GM23248 (cell line): ENCODE measurements at regions not wholly inside any gene's neighbourhood (a gene's known extent, or its start where the extent isn't known, plus 50 kb on each side); places are given as distances from the start of the nearest gene placed in this dataset.
A peak's percentile ranks its signal among the peaks of the same experiment; 100 is the strongest.

Experiments
- DNase-seq: peaks from one replicate; pipeline ENCODE4 v3.0.0-alpha.2; 2015
- H2AFZ ChIP-seq: fragments of 200-600 bp; sonication (generic); 2 replicates; pipeline ENCODE4 v1.6.1; 2016; ENCODE audit warnings: antibody characterized with exemption
- H3F3A ChIP-seq: fragments of 200-600 bp; sonication (generic); 2 replicates; pipeline ENCODE4 v1.6.1; 2016; ENCODE audit warnings: mild to moderate bottlenecking, antibody characterized with exemption, mixed run types; ENCODE audit not compliant: insufficient read depth
- H3K27ac ChIP-seq: fragments of 200-600 bp; sonication (generic); 2 replicates; pipeline ENCODE4 v1.5.1; 2016; ENCODE audit warnings: mild to moderate bottlenecking
- H3K27me3 ChIP-seq: fragments of 200-600 bp; sonication (generic); replicated peaks from 2 replicates; pipeline ENCODE4 v1.6.1; 2016; ENCODE audit warnings: mild to moderate bottlenecking; ENCODE audit not compliant: insufficient read depth
- H3K36me3 ChIP-seq: fragments of 200-600 bp; sonication (generic); 2 replicates; pipeline ENCODE4 v1.6.1; 2016; ENCODE audit warnings: low read depth, mild to moderate bottlenecking
- H3K4me1 ChIP-seq: fragments of 200-600 bp; sonication (generic); 2 replicates; pipeline ENCODE4 v1.6.1; 2016; ENCODE audit warnings: mild to moderate bottlenecking; ENCODE audit not compliant: insufficient read depth
- H3K4me2 ChIP-seq: fragments of 200-600 bp; sonication (generic); one replicate; pipeline ENCODE4 v1.6.1; 2016; ENCODE audit warnings: mild to moderate bottlenecking; ENCODE audit not compliant: unreplicated experiment
- H3K4me3 ChIP-seq: fragments of 200-600 bp; sonication (generic); 2 replicates; pipeline ENCODE4 v1.5.1; 2016; ENCODE audit warnings: mild to moderate bottlenecking
- H3K79me2 ChIP-seq: fragments of 200-600 bp; sonication (generic); 2 replicates; pipeline ENCODE4 v1.6.1; 2016; ENCODE audit warnings: mild to moderate bottlenecking; ENCODE audit not compliant: insufficient read depth
- H3K9ac ChIP-seq: fragments of 200-600 bp; sonication (generic); 2 replicates; pipeline ENCODE4 v1.6.1; 2016; ENCODE audit warnings: mild to moderate bottlenecking
- H3K9me2 ChIP-seq: fragments of 200-600 bp; sonication (generic); 2 replicates; pipeline ENCODE4 v1.6.1; 2016; ENCODE audit warnings: mixed run types, mild to moderate bottlenecking, moderate library complexity; ENCODE audit not compliant: insufficient read depth
- H3K9me3 ChIP-seq: fragments of 200-600 bp; sonication (generic); one replicate; pipeline ENCODE4 v1.6.1; 2017; ENCODE audit warnings: low read depth
- H4K20me1 ChIP-seq: fragments of 200-600 bp; sonication (generic); 2 replicates; pipeline ENCODE4 v1.6.0; 2016; ENCODE audit not compliant: insufficient read depth
- EZH2 ChIP-seq: fragments of 200-600 bp; sonication (generic); IDR thresholded peaks from 2 replicates; pipeline ENCODE4 v1.6.1; 2018; ENCODE audit warnings: antibody characterized with exemption, mild to moderate bottlenecking; ENCODE audit not compliant: insufficient read depth, poor library complexity, severe bottlenecking
- EZH2phosphoT487 ChIP-seq: fragments of 200-600 bp; sonication (generic); IDR thresholded peaks from 2 replicates; pipeline ENCODE4 v1.6.1; 2018; ENCODE audit warnings: antibody characterized with exemption, moderate library complexity, mild to moderate bottlenecking, low read depth; ENCODE audit not compliant: insufficient read depth
- WGBS, 2 experiments: methylation state at CpG; one replicate each; pipeline ENCODE4 v1.1.6; 2015 to 2017; ENCODE audit warnings: low lambda C conversion rate in 2 of 2, low coverage in 1 of 2; ENCODE audit errors: missing lambda C conversion rate in 2 of 2; 5-methylcytosine and 5-hydroxymethylcytosine counted together
- in situ Hi-C: fragments of 300-500 bp; cut with MboI; formaldehyde crosslinking; loops from 2 replicates; pipeline ENCODE4 v1.15.0; 2020

GRCh38 chr3:66812741-66813140 lies 185.4 kb upstream of the KBTBD8 start:
- Histone ChIP-seq H3K36me3 (no peaks in the 10 kb centered on the region), H3K9me3 (no peaks in the 10 kb centered on the region), H3K79me2 (no peaks in the 10 kb centered on the region), H2AFZ (no peak overlapping the region), H3K4me2 (no peak overlapping the region), H3K27me3 (peaks cover 11% of the 10 kb centered on the region; the same call in 1 of the 2 replicates), H3F3A (no peaks in the 10 kb centered on the region), H3K9ac (no peak overlapping the region), H3K27ac (no peak overlapping the region), H4K20me1 (no peaks in the 10 kb centered on the region), H3K4me1 (no peaks in the 10 kb centered on the region), H3K9me2 (no peaks in the 10 kb centered on the region), H3K4me3 (no peak overlapping the region)
- no peak for TF ChIP-seq EZH2phosphoT487
- TF ChIP-seq EZH2: no peak
- in situ Hi-C loops: loop anchor here (10.0 kb wide), 1 partner anchor 408 kb away; no protein-coding TSS in a partner anchor
- WGBS, 2 experiments: 96 to 100% methylated on average over 1 of the region's 1 CpG
- DNase-seq: no peak

GRCh38 chr3:66816090-66816761 lies 181.9 kb upstream of the KBTBD8 start:
- Histone ChIP-seq H2AFZ (no peak overlapping the region), H3K9me2 (no peaks in the 10 kb centered on the region), H3K4me1 (no peaks in the 10 kb centered on the region), H3K4me3 (no peak overlapping the region), H3F3A (no peaks in the 10 kb centered on the region), H3K4me2 (no peak overlapping the region), H3K9ac (no peak overlapping the region), H3K27me3 (peaks cover 21% of the 10 kb centered on the region), H3K79me2 (no peaks in the 10 kb centered on the region), H3K9me3 (no peaks in the 10 kb centered on the region), H3K36me3 (no peaks in the 10 kb centered on the region), H4K20me1 (no peaks in the 10 kb centered on the region), H3K27ac (no peak overlapping the region)
- in situ Hi-C loops: loop anchor here (10.0 kb wide), 1 partner anchor 411 kb away; no protein-coding TSS in a partner anchor
- TF ChIP-seq EZH2 (no peak), EZH2phosphoT487 (no peak)
- 24 to 28% methylated on average over 4 of the region's 4 CpGs for WGBS, 2 experiments
- DNase-seq: peak; percentile 63

GRCh38 chr3:66817951-66818557 lies 180.1 kb upstream of the KBTBD8 start:
- 60 to 62% methylated on average over 10 of the region's 10 CpGs for WGBS, 2 experiments

GRCh38 chr3:66819993-66820501 lies 178.1 kb upstream of the KBTBD8 start:
- Histone ChIP-seq H3K9me2 (no peaks in the 10 kb centered on the region), H3K4me1 (no peaks in the 10 kb centered on the region), H3K36me3 (no peaks in the 10 kb centered on the region), H3K9me3 (no peaks in the 10 kb centered on the region), H3K27me3 (peaks cover 21% of the 10 kb centered on the region), H3K79me2 (no peaks in the 10 kb centered on the region), H3K4me2 (no peak overlapping the region), H3F3A (no peaks in the 10 kb centered on the region), H3K27ac (no peak overlapping the region), H2AFZ (no peak overlapping the region), H3K4me3 (no peak overlapping the region), H4K20me1 (no peaks in the 10 kb centered on the region), H3K9ac (no peak overlapping the region)
- TF ChIP-seq EZH2phosphoT487: no peak
- no peak for TF ChIP-seq EZH2
- no peak for DNase-seq
- 36 to 49% methylated on average over 3 of the region's 3 CpGs for WGBS, 2 experiments
- in situ Hi-C loops: loop anchor here (10.0 kb wide), 1 partner anchor 415 kb away; no protein-coding TSS in a partner anchor

More at GRCh38 chr3:66817951-66818557, 180.1 kb upstream of the KBTBD8 start:
- DNase-seq: no peak
- Histone ChIP-seq H3K9ac (no peak overlapping the region), H3F3A (no peaks in the 10 kb centered on the region), H3K4me1 (no peaks in the 10 kb centered on the region), H3K9me2 (no peaks in the 10 kb centered on the region), H3K27me3 (peaks cover 21% of the 10 kb centered on the region), H3K79me2 (no peaks in the 10 kb centered on the region), H3K36me3 (no peaks in the 10 kb centered on the region), H2AFZ (no peak overlapping the region), H4K20me1 (no peaks in the 10 kb centered on the region), H3K27ac (no peak overlapping the region), H3K4me3 (no peak overlapping the region), H3K4me2 (no peak overlapping the region), H3K9me3 (no peaks in the 10 kb centered on the region)
- in situ Hi-C loops: loop anchor here (10.0 kb wide), 1 partner anchor 413 kb away; no protein-coding TSS in a partner anchor
- TF ChIP-seq EZH2 (no peak), EZH2phosphoT487 (no peak)
